CD4-positive, alpha-beta T cell treated with Interleukin-4 for 1 hour (primary cell): ENCODE measurements at regions not wholly inside any gene's neighbourhood (a gene's known extent, or its start where the extent isn't known, plus 50 kb on each side); places are given as distances from the start of the nearest gene placed in this dataset.

Experiments
- DNase-seq, 2 donors: peaks; one replicate each; pipeline ENCODE4 v3.0.0-alpha.2; 2020 to 2022

- no peak for DNase-seq
These were observed 86.5 kb upstream of the FYN start for GRCh38 chr6:111959766-111960165.

GRCh38 chr6:111967131-111967530, 86.8 kb upstream of the CCN6 start:
- DNase-seq, result no peak

- no peak for DNase-seq
These were observed 83.5 kb upstream of the CCN6 start for GRCh38 chr6:111970426-111970825.

- no peak for DNase-seq
These were observed 82.6 kb upstream of the CCN6 start for GRCh38 chr6:111971181-111971841.

GRCh38 chr6:111971866-111972532, 81.9 kb upstream of the CCN6 start:
- no peak for DNase-seq

GRCh38 chr6:111972745-111973117, 81.2 kb upstream of the CCN6 start:
- DNase-seq, result no peak

GRCh38 chr6:111973118-111973761, 80.7 kb upstream of the CCN6 start:
- peak; percentile 73 to 79 for DNase-seq

GRCh38 chr6:111973927-111974639, 79.8 kb upstream of the CCN6 start:
- peak in 1 of 2 donors; percentile 37 for DNase-seq

GRCh38 chr6:111975466-111975865, 78.4 kb upstream of the CCN6 start:
- DNase-seq, result no peak

GRCh38 chr6:111976139-111976538, 77.8 kb upstream of the CCN6 start:
- no peak for DNase-seq

- no peak for DNase-seq
These were observed 75.3 kb upstream of the CCN6 start for GRCh38 chr6:111978532-111979149.

- DNase-seq, result no peak
These were observed 74.3 kb upstream of the CCN6 start for GRCh38 chr6:111979633-111980032.

- no peak for DNase-seq
These were observed 73.8 kb upstream of the CCN6 start for GRCh38 chr6:111980143-111980542.

- DNase-seq, result no peak
These were observed 72.7 kb upstream of the CCN6 start for GRCh38 chr6:111980971-111981840.

GRCh38 chr6:111982681-111983080, 71.2 kb upstream of the CCN6 start:
- peak in 1 of 2 donors; percentile 9 for DNase-seq

GRCh38 chr6:111983193-111983592, 70.7 kb upstream of the CCN6 start:
- no peak for DNase-seq

GRCh38 chr6:111984081-111984480, 69.8 kb upstream of the CCN6 start:
- no peak for DNase-seq

- DNase-seq, result no peak
These were observed 69.2 kb upstream of the CCN6 start for GRCh38 chr6:111984516-111985201.

GRCh38 chr6:111985202-111985731, 68.6 kb upstream of the CCN6 start:
- peak; percentile 42 to 61 for DNase-seq

GRCh38 chr6:111986651-111987050, 67.3 kb upstream of the CCN6 start:
- no peak for DNase-seq

- DNase-seq, result no peak
These were observed 66.6 kb upstream of the CCN6 start for GRCh38 chr6:111987295-111987694.
